Vagina (tissue), 2 donors: ENCODE measurements at regions not wholly inside any gene's neighbourhood (a gene's known extent, or its start where the extent isn't known, plus 50 kb on each side); places are given as distances from the start of the nearest gene placed in this dataset.
"Not testable (repeated sequence)": the region's sequence is repeated elsewhere in the genome, so short reads cannot be mapped to it uniquely, and the experiment has no call there.

ENCODE experiments used
- DNase-seq, 2 donors: peaks; one replicate each; pipeline ENCODE4 v3.0.0-alpha.2; 2017; ENCODE audit errors: extremely low spot score in 2 of 2
- H3K27ac ChIP-seq: fragments of 200-600 bp; sonication (generic); one replicate; pipeline ENCODE4 v1.5.1; 2019
- H3K27me3 ChIP-seq: fragments of 200-600 bp; sonication (generic); one replicate; pipeline ENCODE4 v1.5.1; 2019
- H3K36me3 ChIP-seq, 2 donors: fragments of 200-600 bp; sonication (generic); one replicate each; pipeline ENCODE4 v1.5.1; 2017 to 2019
- H3K4me1 ChIP-seq: fragments of 200-600 bp; sonication (generic); one replicate; pipeline ENCODE4 v1.5.1; 2019
- H3K4me3 ChIP-seq, 2 donors: fragments of 200-600 bp; sonication (generic); 1 replicate in 1 of 2; 2 replicates in 1 of 2; pipeline ENCODE4 v1.5.1; 2016 to 2019
- H3K9me3 ChIP-seq: fragments of 200-600 bp; sonication (generic); one replicate; pipeline ENCODE4 v1.5.1; 2019
- POLR2A ChIP-seq, 2 donors: fragments of 450-650 bp; IDR thresholded peaks; one replicate each; pipeline ENCODE4 v1.6.1; 2017; ENCODE audit warnings: antibody characterized with exemption in 2 of 2, mild to moderate bottlenecking in 2 of 2, moderate library complexity in 2 of 2
- POLR2AphosphoS5 ChIP-seq, 2 donors: sonication (generic); formaldehyde crosslinking; IDR thresholded peaks; one replicate each; pipeline ENCODE4 v1.9.0; 2017; ENCODE audit warnings: antibody characterized with exemption in 2 of 2, mild to moderate bottlenecking in 2 of 2, low read depth in 1 of 2; ENCODE audit not compliant: insufficient read depth in 1 of 2
- intact Hi-C: fragments of 100-400 bp; cut with DNase I; formaldehyde crosslinking; loops from one replicate; pipeline ENCODE4 v1.15.1; 2023
- TF ChIP-seq, protein P1 (sequence below), 3 experiments: fragments of 450-650 bp in 2 of 3; fragments of 200-600 bp in 1 of 3; sonication (generic) in 1 of 3; IDR thresholded peaks; one replicate each; pipeline ENCODE4 v1.5.1; 2017 to 2019; ENCODE audit warnings: antibody characterized with exemption in 3 of 3, mild to moderate bottlenecking in 2 of 3, moderate library complexity in 2 of 3

DNA sequence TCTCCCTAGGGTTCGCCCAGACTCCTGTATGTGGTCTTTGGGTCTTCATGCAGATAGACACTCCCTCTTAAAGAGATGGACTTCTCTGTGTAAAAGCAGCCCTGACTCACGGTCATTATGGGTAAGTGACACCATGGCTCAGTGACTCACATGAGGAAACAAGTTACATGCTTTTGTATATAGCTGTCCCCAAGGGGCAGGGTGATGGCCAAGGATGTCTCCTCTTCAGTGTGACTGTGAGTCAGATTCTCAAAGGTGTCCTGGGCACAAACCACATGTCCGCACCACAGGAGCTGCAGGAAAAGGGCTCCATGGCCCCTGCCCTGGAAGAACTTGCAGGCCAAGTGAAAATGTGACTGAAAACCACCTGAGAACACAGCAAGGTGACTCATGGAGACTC lies 380.4 kb downstream of the NPHP4 start:
- TF ChIP-seq POLR2AphosphoS5 (IDR thresholded peaks at IDR 0.05; ENCODE audit: insufficient read depth in 1 of 2, low read depth in 1 of 2): no peak
- no peak for TF ChIP-seq POLR2A (IDR thresholded peaks at IDR 0.05)
- TF ChIP-seq, protein P1, sequence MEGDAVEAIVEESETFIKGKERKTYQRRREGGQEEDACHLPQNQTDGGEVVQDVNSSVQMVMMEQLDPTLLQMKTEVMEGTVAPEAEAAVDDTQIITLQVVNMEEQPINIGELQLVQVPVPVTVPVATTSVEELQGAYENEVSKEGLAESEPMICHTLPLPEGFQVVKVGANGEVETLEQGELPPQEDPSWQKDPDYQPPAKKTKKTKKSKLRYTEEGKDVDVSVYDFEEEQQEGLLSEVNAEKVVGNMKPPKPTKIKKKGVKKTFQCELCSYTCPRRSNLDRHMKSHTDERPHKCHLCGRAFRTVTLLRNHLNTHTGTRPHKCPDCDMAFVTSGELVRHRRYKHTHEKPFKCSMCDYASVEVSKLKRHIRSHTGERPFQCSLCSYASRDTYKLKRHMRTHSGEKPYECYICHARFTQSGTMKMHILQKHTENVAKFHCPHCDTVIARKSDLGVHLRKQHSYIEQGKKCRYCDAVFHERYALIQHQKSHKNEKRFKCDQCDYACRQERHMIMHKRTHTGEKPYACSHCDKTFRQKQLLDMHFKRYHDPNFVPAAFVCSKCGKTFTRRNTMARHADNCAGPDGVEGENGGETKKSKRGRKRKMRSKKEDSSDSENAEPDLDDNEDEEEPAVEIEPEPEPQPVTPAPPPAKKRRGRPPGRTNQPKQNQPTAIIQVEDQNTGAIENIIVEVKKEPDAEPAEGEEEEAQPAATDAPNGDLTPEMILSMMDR (IDR thresholded peaks at IDR 0.05): no peak
- peak in 1 of 2 donors; percentile 91 for DNase-seq
- intact Hi-C loops: no loop called here
- H3K27ac ChIP-seq: no peak overlapping the region
- peaks cover 4% of the 10 kb centered on the region for H3K4me1 ChIP-seq
- no peak overlapping the region for H3K4me3 ChIP-seq
- H3K36me3 ChIP-seq: no peaks in the 10 kb centered on the region
- H3K9me3 ChIP-seq: no peaks in the 10 kb centered on the region
- H3K27me3 ChIP-seq: no peaks in the 10 kb centered on the region

DNA sequence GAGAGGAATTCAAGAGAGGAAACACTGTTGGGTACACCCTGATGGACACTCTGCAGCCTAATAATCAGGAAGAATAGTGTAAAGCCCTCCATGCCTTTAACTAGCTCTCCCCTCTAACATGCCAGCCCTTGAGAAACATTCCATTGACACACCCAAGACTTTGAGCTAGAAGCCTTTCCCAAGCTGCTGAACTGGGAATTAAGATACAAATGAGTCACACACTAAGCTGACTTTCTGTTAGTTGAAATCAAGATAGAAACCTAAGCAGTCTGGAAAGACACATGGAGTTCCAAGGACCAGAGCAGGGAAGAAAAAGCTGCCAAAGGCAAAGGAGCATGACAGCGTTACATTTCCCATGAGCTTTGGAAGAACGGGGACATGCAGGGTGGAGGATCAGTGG lies 380.8 kb downstream of the NPHP4 start:
- intact Hi-C loops: no loop called here
- Histone ChIP-seq H3K4me3 (no peak overlapping the region), H3K36me3 (no peaks in the 10 kb centered on the region), H3K27me3 (no peaks in the 10 kb centered on the region), H3K4me1 (peaks cover 4% of the 10 kb centered on the region), H3K27ac (no peak overlapping the region), H3K9me3 (no peaks in the 10 kb centered on the region)
- no peak for TF ChIP-seq POLR2AphosphoS5 (IDR thresholded peaks at IDR 0.05; ENCODE audit: insufficient read depth in 1 of 2, low read depth in 1 of 2)
- TF ChIP-seq, protein P1 (IDR thresholded peaks at IDR 0.05): no peak
- no peak for TF ChIP-seq POLR2A (IDR thresholded peaks at IDR 0.05)
- DNase-seq: no peak

DNA sequence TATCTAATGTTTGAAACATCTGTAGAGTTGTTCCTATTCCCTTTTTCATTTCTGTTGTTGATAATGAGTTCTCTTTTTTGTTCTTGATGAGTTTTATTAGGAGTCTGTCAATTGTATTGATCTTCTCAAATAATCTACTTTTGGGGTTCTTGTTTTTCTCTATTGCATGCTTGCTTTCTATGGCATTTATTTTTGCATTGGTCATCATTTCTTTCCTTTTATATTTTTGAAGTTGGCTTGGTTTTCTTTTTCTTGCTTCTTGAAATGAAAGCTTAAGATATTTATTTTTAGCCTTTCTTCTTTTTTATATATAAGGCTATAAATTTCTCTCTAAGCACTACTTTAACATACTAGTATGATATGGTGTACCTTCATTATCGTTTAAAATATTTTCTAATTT lies 381.8 kb downstream of the NPHP4 start:
- TF ChIP-seq POLR2AphosphoS5 (IDR thresholded peaks at IDR 0.05; ENCODE audit: insufficient read depth in 1 of 2, low read depth in 1 of 2) (no peak), POLR2A (IDR thresholded peaks at IDR 0.05) (no peak)
- TF ChIP-seq, protein P1 (IDR thresholded peaks at IDR 0.05): no peak
- no peak overlapping the region for H3K27ac ChIP-seq
- peaks cover 4% of the 10 kb centered on the region for H3K4me1 ChIP-seq
- H3K27me3 ChIP-seq: no peaks in the 10 kb centered on the region
- H3K9me3 ChIP-seq: no peaks in the 10 kb centered on the region
- H3K36me3 ChIP-seq: no peaks in the 10 kb centered on the region
- intact Hi-C loops: no loop called here
- H3K4me3 ChIP-seq: no peak overlapping the region
- DNase-seq: no peak

DNA sequence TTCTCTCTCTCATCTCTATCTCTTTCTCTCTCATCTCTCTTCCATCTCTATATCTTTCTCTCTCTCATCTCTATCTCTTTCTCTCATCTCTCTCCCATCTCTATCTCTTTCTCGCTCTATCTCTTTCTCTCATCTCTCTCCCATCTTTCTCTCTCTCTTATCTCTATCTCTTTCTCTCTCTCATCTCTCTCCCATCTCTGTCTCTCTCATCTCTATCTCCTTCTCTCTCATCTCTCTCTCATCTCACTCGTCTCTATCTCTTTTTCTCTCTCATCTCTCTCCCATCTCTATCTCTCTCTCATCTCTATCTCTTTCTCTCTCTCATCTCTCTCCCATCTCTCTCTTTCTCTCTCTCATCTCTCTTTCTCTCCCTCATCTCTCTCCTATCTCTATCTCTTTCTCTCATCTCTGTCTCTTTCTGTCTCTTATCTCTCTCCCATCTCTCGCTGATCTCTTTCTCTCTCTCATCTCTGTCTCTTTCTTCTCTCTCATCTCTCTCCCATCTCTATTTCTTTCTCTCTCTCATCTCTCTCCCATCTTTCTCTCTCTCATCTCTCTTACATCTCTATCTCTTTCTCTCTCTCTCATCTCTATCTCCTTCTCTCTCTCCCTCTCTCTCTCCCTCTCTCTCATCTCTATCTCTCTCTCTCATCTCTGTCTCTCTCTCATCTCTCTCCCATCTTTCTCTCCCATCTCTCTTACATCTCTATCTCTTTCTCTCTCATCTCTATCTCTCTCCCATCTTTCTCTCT lies 388.7 kb downstream of the NPHP4 start:
- DNase-seq: no peak
- no peaks in the 10 kb centered on the region for H3K9me3 ChIP-seq
- no peaks in the 10 kb centered on the region for H3K4me1 ChIP-seq
- intact Hi-C loops: no loop called here
- no peak overlapping the region for H3K4me3 ChIP-seq
- TF ChIP-seq POLR2A (IDR thresholded peaks at IDR 0.05): no peak
- TF ChIP-seq, protein P1 (IDR thresholded peaks at IDR 0.05): no peak
- no peak for TF ChIP-seq POLR2AphosphoS5 (IDR thresholded peaks at IDR 0.05; ENCODE audit: insufficient read depth in 1 of 2, low read depth in 1 of 2)
- no peaks in the 10 kb centered on the region for H3K36me3 ChIP-seq
- no peaks in the 10 kb centered on the region for H3K27me3 ChIP-seq
- H3K27ac ChIP-seq: no peak overlapping the region

DNA sequence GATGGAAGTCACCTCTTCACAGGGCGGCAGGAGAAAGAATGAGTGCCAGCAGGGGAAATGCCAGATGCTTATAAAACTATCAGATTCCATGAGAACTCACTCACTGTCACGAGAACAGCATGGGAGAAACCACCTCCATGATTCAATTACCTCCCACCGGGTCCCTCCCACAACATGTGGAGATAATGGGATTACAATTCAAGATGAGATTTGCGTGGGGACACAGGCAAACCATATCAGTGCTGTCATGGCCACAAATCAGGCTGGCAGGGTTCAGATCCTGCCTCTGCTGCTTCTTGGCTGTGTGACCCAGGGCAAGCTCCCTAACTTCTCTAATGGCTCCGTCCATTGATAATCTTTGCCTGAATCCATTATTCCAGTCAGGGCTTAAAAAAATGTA lies 389.5 kb downstream of the NPHP4 start:
- intact Hi-C loops, H3K4me3 ChIP-seq, H3K27ac ChIP-seq, H3K27me3 ChIP-seq, H3K36me3 ChIP-seq, DNase-seq, H3K4me1 ChIP-seq, H3K9me3 ChIP-seq: not testable (repeated sequence)
